DMS153 (cell line): ENCODE measurements at regions not wholly inside any gene's neighbourhood (a gene's known extent, or its start where the extent isn't known, plus 50 kb on each side); places are given as distances from the start of the nearest gene placed in this dataset.
A peak's percentile ranks its signal among the peaks of the same experiment; 100 is the strongest.

Source experiments
- DNase-seq: peaks from one replicate; lab custom pipeline; 2025; lab: John Stamatoyannopoulos, UW

DNA sequence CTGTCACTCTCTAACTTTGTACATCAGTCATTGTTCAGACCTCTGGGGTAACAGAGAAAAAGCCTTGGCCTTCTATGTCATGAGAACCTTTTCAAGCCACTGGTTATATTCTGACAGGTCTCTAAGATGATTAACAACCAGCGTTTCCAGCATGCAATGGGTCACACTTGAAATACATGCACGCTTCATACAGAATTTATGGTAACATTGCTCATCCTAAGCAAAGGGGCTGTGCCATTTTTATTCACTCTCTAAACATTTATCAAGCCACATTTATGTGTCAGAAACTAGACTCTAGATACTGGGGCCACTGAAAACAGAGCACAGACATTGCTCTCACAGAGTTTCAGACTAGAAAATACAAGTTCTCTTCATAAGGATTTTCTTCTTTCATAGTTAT is 501.4 kb upstream of the DAB1 start:
- no peak for DNase-seq

DNA sequence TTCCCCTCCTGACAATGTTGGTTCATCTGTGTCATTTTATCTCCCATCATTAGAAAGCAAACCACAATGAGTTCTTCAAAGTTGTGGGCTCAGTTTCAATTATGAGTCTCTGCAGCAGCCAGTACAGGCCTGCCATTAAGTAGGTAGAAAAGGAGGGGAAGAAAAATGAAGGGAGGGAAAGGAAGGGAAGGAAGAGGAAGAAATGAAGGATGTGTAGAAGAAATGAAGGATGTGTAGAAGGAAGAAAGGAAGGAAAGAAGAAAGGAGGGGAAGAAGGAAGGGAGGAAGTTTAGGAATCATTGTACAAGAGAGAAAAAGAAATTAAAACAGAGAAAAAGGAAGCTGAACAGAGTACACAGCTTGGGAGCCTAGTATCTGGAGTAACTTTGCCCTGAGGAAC is 498.3 kb upstream of the DAB1 start:
- no peak for DNase-seq

DNA sequence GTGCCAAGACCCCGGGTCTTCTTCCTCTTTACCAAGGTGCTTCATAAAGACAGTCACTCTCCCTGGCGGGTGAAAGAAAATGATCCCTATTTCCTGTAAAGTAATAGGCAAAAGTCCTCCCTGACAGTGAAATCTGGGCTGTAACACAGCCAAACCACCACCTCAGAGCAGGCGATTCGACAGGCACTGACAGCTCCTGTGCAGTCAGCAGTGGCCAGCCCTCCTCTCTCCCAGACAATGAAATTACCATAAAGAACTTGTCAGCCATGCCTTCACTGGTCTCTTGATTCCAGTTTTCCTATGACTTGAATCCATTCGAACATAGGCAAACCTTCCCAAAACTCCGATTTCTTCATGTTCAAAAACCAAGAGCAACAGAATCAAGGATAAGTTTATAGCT is 492.2 kb upstream of the DAB1 start:
- DNase-seq: no peak

DNA sequence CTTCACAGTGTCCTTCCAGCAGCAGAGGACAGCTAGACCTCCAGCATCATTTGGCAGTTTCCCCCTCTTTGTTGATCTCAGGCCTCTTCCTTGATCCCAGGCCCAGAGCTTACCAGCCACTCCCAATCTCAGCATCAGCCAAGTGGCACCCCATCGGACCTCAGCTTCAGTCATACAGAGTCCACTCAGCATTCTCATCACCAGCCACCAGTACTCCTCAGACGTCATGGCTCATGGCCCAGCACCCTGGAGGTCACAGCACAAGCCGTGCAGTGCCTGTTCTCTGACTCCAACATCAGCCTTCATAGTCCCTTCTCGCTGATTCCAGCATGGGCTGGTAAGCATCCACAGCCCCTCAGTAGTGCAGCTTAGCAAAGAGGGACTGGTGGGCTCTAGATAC is 487.6 kb upstream of the DAB1 start:
- DNase-seq: no peak

DNA sequence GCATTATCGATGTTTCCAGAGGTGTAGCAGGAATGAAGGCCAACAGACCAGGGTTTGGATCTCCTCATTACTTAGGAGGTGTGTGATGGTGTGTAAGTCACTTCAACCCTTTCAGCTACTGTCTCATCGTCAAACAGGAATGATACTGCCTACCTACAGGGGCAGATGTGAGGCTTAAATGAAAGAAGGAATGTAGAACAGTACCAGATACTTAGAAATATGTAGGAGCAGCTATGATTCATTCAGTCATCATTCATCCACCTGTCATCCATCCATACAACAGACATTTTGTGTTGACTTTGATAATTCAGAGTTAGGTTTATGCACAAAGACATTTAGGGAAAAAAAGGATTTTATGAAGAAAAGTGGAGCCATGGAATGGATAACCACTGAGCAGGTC is 486.9 kb upstream of the DAB1 start:
- no peak for DNase-seq

- DNase-seq: no peak
Measured at GRCh38 chr1:57910305-57910704, 486.4 kb upstream of the DAB1 start.

- DNase-seq: no peak
Measured at GRCh38 chr1:57908147-57908890, 484.5 kb upstream of the DAB1 start.

DNA sequence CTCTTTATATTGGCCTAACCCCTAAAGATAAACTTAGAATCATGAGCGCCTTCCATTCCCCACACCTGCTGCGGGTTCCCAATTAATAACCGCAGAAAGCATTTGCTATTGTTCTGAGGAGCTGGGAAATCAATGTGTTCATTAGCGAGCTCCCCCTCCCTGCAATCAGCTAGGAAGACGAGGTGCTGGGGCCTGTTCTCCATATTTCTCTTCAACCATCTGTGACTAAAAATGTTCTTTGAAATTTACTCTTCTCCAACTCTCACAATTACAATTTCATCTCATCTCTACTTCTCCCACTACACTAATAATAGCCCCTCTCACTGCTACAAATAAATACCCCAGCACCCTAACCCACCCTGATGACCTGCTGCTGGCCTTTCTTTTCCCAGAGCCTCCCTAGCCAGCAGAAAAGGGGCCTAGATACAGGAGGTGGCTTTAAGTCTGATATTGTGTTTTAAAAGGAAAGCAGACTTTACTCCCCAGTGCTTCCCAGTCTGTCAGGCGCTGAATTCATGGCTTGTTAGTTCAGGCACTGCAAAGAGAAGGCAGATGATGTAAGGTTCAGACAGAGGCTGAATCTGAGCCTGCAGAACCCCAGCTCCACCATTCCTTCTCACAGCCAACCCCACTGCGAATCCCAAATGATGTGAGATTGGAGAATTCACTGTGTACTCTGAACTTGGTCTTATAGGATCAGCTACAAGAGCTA is 477.5 kb upstream of the DAB1 start:
- DNase-seq: no peak

GRCh38 chr1:57898531-57898930 is 474.7 kb upstream of the DAB1 start:
- no peak for DNase-seq

- DNase-seq: no peak
Measured at GRCh38 chr1:57897581-57897980, 473.7 kb upstream of the DAB1 start.

GRCh38 chr1:57894315-57894714 is 470.5 kb upstream of the DAB1 start:
- no peak for DNase-seq

DNA sequence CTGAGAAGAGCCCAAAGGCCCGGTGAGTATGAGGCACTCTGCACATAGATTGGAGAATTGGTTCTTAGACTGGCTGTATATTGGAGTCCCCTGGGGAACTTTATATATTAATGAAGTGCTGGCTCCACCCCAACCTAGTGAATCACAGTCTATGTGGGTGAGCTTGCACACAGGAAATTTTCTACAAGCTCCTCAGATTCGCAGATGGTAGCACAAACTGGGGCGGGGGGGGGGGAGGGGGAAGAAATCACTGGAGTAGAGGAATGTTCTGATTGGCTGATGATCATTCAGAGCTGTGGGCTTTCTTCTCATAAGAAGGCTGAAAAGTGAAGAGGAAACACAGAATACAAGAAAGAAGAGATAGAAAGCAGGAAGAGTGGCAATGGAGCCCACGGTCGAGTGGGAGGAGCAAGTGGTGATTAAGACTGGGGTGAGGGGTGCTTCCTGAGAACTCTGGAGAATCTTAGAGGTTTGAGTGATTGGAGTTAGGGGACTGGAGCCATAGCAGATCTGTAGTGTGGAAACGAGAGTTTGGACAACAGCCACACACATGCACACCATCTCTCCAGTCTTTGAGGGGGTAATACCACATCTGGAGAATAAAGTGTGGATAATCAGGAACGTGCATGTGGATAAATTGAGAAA is 465.9 kb upstream of the DAB1 start:
- DNase-seq: no peak

DNA sequence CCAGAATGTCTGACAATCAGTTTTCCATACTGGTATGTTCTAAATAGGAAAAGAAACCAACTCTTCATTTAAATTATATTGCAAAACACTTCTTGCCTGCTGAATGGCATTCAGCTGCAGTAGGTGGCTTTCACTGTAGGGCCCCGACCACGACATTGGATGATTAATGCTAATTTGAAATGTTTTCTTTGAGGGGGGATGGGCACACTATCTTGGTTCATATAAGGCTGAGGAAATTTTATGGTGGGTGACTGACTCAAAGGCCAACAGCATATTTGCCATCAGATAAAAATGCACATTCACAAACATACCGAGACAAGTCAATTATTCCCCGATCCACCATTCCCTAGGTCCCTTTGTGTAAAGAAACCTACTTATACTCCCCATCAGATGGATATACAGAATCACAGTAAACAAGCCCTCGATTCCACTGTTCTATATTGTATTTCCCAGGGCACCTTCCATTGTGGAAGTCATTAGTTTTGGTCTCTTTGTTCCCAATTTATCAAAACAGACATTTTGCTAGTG is 464.2 kb upstream of the DAB1 start:
- no peak for DNase-seq

DNA sequence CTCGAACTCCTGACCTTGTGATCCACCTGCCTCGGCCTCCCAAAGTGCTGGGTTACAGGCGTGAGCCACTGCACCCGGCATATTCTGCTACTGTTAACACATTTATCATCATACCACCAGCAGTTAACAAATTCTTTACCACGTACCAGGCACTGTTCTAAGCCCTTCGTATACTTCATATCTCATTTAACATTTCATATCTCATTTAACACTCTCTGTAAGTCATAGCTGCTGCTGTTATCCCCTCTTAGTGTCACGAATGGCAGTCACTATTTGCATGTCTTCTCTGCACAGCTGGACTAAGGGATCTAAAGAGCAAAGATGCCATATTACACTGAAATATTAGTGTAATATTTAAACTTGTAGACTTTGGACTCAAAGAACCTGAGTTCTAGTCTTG is 462.5 kb upstream of the DAB1 start:
- no peak for DNase-seq

- DNase-seq: no peak
Measured at GRCh38 chr1:57883642-57883995, 459.8 kb upstream of the DAB1 start.

GRCh38 chr1:57882934-57883641 is 459.2 kb upstream of the DAB1 start:
- DNase-seq: no peak

DNA sequence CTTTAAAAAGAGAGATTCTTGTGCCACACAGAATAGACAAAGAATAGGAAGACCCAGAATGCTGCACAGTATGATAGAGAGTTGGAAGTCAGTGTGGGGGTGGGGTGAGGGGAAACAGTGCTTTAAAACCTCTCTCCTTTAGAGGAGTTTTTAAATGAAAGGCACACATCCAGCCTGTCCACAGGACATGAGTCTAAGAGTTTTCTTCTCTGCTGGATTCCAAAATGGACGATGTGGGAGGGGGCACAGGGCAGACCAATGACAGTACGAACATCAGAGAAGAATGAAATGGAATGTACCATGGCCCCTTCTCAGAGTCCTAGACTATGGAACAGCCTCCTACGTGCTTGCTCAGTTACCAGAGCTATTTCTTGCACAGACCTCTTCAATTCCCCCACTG is 458.2 kb upstream of the DAB1 start:
- no peak for DNase-seq

- no peak for DNase-seq
Measured at GRCh38 chr1:57881639-57882038, 457.8 kb upstream of the DAB1 start.

GRCh38 chr1:57879700-57880099 is 455.8 kb upstream of the DAB1 start:
- no peak for DNase-seq

DNA sequence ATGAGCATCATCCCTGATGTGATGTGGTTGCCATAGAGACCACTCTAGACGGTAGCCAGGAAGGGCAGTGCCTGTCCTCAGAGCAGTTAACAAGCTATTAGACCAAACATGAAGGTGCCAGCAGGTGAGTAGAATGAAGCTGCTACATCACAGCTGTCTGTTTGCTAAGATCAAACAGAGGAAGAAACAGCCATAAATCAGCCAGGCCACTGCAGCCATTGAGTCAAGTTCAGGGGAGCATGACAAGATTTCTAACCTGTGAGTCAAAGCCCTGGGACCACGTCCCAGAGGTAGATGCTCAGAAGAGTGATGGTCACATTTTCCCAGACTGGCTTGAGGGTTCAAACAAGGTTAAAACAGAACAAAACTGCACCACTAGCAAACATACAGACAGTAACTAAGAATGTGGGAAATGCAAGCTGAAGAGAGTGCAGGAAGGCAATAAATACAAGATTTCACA is 450.6 kb upstream of the DAB1 start:
- DNase-seq: peak; percentile 91

DNA sequence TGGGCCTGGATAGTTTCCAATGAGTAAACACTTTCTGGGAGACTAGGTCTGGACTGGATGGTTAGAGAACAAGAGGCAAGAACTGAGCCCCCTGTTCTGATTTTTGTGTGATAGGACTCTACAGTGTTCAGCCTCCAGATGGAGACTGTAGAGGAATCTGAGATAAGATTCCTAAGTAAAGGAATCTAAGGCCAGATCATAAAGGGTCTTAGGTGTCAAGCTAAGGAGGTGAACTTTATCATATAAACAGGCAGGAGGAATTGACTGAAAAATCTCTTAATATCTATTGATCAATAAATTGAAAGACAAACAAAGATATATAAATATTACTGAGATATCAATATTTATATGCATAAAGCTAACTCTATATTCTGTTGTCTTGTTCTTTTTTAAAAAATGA is 449.1 kb upstream of the DAB1 start:
- no peak for DNase-seq

DNA sequence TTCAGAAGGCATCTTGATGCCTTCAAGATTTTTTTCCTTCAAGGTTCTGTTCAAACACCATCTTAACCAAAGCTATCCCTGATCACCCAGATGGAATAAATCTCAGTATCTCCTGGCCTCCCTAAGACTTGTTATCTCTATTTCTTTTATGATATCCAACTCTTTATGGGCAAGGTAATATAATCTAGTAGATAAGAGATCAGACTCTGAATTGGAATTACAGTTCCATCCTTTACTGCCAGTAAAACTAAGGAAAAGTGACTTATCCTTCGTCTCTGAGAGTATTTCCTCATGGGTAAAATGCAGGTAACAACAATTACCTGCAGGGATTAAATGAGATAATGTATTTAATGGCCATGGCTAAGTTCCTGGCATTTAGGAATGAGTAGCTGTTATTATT is 445.0 kb upstream of the DAB1 start:
- no peak for DNase-seq
